ENCODE measurements at regions not wholly inside any gene's neighbourhood (a gene's known extent, or its start where the extent isn't known, plus 50 kb on each side); places are given as distances from the start of the nearest gene placed in this dataset.

- Histone ChIP-seq H3K27ac (ENCODE audit: low read depth) (no peak overlapping the region), H3K4me2 (peak overlapping the region; percentile 48; the same call in 1 of the 2 replicates), H3F3A (replicated peaks; ENCODE audit: low read depth) (no peaks in the 10 kb centered on the region), H3K4me3 (no peak overlapping the region), H2AFZ (peak overlapping the region; percentile 66; the same call in 1 of the 2 replicates), H3K36me3 (ENCODE audit: insufficient read depth) (no peaks in the 10 kb centered on the region), H3K27me3 (ENCODE audit: insufficient read depth) (no peaks in the 10 kb centered on the region), H3K4me1 (ENCODE audit: insufficient read depth) (no peaks in the 10 kb centered on the region), H4K20me1 (replicated peaks; ENCODE audit: insufficient read depth) (no peaks in the 10 kb centered on the region), H3K9me2 (ENCODE audit: insufficient read depth) (no peaks in the 10 kb centered on the region), H3K79me2 (replicated peaks; ENCODE audit: insufficient read depth) (no peaks in the 10 kb centered on the region)
- 0 out of 3 replicates have a peak, but pooled peaks cover 4% of the 10 kb centered on the region for H3K9me3 Mint-ChIP-seq
- H3K4me3 Mint-ChIP-seq = no peak overlapping the region
- H3K4me1 Mint-ChIP-seq = no peaks in the 10 kb centered on the region; the same call in 2 of the 3 replicates
- TF ChIP-seq EZH2 (IDR thresholded peaks at IDR 0.05; ENCODE audit: low read depth, unreplicated experiment) (no peak), CTCF (conservative IDR thresholded peaks at IDR 0.05; ENCODE audit: low read depth in 2 of 2) (no peak), EZH2phosphoT487 (IDR thresholded peaks at IDR 0.05; ENCODE audit: unreplicated experiment) (no peak), STAT1 (IDR thresholded peaks at IDR 0.05; ENCODE audit: unreplicated experiment) (no peak), REST (IDR thresholded peaks at IDR 0.05; ENCODE audit: unreplicated experiment) (no peak), POLR2AphosphoS5 (IDR thresholded peaks at IDR 0.05; ENCODE audit: low read depth) (no peak), ZNF331 (CRISPR knock-in tag; IDR thresholded peaks at IDR 0.05; ENCODE audit: low read depth) (no peak), NANOG (IDR thresholded peaks at IDR 0.05; ENCODE audit: borderline replicate concordance) (no peak)
- no peak overlapping the region for H3K27ac Mint-ChIP-seq
- DNase-seq (ENCODE audit: low spot score) = no peak
- no peaks in the 10 kb centered on the region for H3K36me3 Mint-ChIP-seq (ENCODE audit: low read depth)
- ATAC-seq = peak; percentile 55
- H3K27me3 Mint-ChIP-seq (ENCODE audit: insufficient read depth, low read depth, poor library complexity) = peaks cover 6% of the 10 kb centered on the region
Measured at GRCh38 chr7:156539999-156540398, 100.6 kb upstream of the RNF32 start.

GRCh38 chr7:156537006-156537405, 103.6 kb upstream of the RNF32 start:
- no peak for DNase-seq (ENCODE audit: low spot score)
- no peaks in the 10 kb centered on the region for H4K20me1 ChIP-seq (replicated peaks; ENCODE audit: insufficient read depth)
- Mint-ChIP-seq H3K4me1 (no peaks in the 10 kb centered on the region; the same call in 2 of the 3 replicates), H3K4me3 (no peak overlapping the region), H3K27me3 (ENCODE audit: insufficient read depth, low read depth, poor library complexity) (peaks cover 4% of the 10 kb centered on the region), H3K36me3 (ENCODE audit: low read depth) (no peaks in the 10 kb centered on the region), H3K27ac (no peak overlapping the region), H3K9me3 (0 out of 3 replicates have a peak, but pooled peaks cover 4% of the 10 kb centered on the region)
- H3K9me2 ChIP-seq (ENCODE audit: insufficient read depth) = no peaks in the 10 kb centered on the region
- no peaks in the 10 kb centered on the region for H3K27me3 ChIP-seq (ENCODE audit: insufficient read depth)
- H2AFZ ChIP-seq = no peak overlapping the region
- H3K36me3 ChIP-seq (ENCODE audit: insufficient read depth) = no peaks in the 10 kb centered on the region
- H3K4me3 ChIP-seq = no peak overlapping the region
- H3K27ac ChIP-seq (ENCODE audit: low read depth) = no peak overlapping the region
- no peak overlapping the region for H3K4me2 ChIP-seq
- ATAC-seq = no peak
- H3K79me2 ChIP-seq (replicated peaks; ENCODE audit: insufficient read depth) = no peaks in the 10 kb centered on the region
- no peaks in the 10 kb centered on the region for H3K4me1 ChIP-seq (ENCODE audit: insufficient read depth)
- no peaks in the 10 kb centered on the region for H3F3A ChIP-seq (replicated peaks; ENCODE audit: low read depth)
- TF ChIP-seq EZH2phosphoT487 (IDR thresholded peaks at IDR 0.05; ENCODE audit: unreplicated experiment) (no peak), REST (IDR thresholded peaks at IDR 0.05; ENCODE audit: unreplicated experiment) (no peak), ZNF331 (CRISPR knock-in tag; IDR thresholded peaks at IDR 0.05; ENCODE audit: low read depth) (no peak), ZNF114 (CRISPR knock-in tag; IDR thresholded peaks at IDR 0.05) (no peak)

Data from GM23338 (cell line).